Activated CD8-positive, alpha-beta memory T cell treated with anti-CD3 and anti-CD28 coated beads for 1 hour (primary cell): ENCODE measurements at regions not wholly inside any gene's neighbourhood (a gene's known extent, or its start where the extent isn't known, plus 50 kb on each side); places are given as distances from the start of the nearest gene placed in this dataset.

Experiments
- DNase-seq, 2 donors: peaks; one replicate each; pipeline ENCODE4 v3.0.0-alpha.2; 2020; ENCODE audit warnings: low read depth in 1 of 2; ENCODE audit errors: extremely low read depth in 1 of 2

DNA sequence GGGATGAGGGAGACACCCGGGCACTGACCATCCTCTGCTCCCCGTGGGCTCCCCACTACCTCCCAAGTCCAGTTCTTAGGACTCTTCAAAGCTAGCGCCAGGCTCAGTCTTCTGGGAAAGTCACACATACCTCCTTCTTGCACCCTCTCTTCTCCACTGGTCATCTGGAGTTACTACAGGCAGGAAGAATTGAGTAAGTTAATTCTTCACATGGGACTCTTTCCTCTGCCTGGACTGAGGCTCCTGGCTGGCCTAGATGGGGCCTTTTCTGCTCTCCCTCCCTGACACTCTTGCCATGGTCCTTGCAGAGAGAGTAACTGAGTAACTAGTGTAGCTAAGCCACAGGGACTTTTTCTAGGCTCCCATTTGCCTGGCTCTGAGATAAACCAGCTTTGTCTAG, 96.5 kb upstream of the CELF4 start:
- DNase-seq = no peak

DNA sequence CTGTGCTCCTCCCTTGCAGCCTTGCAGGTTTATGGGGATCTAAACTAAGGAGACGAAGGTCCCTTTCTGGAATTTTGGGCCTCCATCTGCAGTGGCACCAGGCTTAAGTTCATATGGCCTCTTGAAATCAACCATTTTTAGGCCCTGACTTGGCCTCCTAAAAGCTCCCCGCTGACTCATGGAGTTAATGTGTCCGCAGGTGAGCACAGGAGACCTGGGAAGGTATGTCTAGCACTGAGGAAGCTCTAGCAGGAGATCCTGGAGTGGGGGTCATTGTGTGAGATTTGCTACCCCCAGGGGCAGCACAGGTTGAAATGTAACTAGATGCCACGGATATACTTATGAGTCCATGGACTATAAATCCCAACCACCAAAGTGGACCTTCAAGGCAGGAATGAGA, 95.9 kb upstream of the CELF4 start:
- no peak for DNase-seq

DNA sequence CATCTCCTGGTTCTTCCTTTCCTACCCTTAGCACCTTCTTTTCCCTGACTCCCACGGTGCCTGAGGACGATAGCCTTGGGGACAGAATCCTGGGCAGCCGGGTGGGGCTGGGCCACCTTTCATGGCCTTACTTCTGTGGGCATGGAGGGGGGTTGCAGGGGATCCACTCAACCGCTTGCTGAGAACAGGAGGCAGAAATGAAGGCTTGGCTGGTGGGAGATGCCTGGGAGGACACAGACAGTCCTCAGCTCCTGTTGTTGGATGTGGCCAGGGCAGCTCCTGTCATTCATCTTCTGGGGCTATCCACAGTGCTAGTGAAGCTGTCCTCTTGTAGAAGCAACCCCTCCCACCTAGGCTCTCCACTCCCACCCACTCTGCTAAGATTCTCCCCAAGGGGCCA, 95.5 kb upstream of the CELF4 start:
- DNase-seq = no peak

DNA sequence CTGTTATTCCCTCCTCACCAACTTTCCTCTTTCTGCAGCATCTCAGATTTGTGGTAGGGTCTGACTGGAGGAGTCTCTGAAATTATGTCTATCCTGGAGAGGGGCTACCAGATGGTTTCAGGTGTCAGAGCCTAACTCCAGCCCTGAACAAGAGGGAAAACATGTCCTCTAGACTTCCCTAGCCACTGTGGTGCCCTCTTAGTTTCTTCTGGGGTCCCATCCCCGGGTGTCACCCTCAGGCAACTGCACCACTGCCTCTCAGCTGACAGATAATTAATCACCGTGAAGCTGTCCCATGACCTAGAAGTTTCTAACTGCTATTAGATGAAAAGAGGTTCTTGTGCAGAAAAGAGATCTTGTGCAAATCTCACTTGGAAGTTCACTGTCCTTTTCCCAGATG, 95.1 kb upstream of the CELF4 start:
- no peak for DNase-seq

DNA sequence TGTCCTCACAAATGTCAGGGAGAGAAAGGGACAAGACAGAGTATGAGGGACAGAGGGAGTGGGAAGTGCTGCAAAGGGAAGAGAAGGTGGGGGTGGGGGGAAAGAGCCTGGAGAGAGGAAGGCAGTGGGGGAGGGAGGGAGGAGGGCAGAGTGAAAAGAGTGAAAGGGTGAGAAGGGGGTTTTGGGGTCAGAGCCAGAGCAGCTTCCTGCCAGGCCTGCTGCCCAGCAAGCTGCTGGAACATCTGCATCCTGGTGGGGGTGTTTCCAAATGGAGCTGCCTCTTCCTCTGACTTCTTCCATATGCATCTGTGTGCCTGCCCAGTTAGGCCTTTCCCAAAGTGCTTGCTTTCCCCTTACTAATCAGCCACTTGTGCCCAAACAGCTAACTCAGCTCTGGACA, 94.3 kb upstream of the CELF4 start:
- DNase-seq = no peak

DNA sequence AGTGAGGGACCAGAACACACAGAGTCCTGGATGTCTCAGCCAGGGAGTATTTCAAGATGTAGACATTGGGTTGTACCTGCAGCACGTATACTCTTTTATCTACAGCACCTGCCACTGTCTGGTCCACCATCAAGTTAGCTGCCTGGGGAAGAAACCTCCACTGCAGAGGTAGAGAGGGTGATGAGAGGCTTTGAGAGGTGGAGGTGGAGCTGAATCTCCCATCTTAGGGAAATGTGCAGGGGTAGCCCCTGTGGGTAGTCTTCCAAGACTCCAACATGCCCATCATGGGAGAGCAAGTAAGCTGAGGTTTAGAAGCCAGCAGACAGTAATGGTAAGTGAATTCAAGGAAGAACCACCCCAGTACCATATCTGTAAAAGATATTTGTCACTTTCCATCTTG, 93.3 kb upstream of the CELF4 start:
- no peak for DNase-seq

DNA sequence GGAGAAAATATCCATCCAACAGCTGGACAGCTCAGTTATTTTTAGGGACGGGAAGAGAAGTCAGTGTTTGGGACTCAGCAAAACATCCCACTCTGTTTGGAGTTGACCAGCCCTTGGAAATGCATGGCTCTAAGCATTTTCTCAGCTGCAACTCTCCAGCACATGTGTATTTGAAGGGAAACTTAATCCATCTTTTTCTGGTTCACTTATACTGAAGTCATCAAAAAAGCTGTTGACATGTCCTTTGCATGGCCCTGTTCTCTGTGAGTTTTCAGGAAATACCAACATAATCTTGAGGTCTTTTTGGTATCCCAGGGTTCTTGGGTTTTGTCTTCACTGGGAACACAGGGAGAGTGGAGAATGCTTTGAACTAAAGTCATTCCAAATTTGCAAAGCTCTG, 91.9 kb upstream of the CELF4 start:
- no peak for DNase-seq

DNA sequence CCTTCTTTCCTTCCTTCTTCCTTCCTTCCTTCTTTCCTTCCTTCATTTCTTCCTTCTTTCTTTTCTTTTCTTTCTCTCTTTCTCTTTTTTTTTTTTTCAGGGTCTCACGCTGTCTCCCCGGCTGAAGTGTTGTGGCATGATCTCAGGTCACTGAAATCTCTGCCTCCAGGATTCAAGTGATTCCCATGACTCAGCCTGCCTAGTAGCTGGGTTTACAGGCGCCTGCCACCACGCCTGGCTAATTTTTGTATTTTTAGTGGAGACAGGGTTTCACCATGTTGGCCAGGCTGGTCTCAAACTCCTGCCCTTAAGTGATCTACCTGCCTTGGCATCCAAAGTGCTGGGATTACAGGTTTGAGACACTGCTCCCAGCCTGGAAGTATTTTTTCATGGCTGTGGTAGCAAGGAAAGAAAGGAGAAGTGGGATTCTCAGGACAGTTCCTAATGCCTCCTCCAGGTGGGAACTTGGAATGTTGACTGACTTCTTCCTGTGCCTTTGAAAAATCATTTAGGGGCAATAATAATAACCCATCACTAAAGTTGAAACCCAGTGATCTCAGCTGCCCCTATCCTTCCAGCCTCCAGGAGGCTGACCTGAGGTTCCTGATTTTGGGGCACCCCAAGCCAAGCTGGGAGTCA, 89.3 kb upstream of the CELF4 start:
- no peak for DNase-seq

DNA sequence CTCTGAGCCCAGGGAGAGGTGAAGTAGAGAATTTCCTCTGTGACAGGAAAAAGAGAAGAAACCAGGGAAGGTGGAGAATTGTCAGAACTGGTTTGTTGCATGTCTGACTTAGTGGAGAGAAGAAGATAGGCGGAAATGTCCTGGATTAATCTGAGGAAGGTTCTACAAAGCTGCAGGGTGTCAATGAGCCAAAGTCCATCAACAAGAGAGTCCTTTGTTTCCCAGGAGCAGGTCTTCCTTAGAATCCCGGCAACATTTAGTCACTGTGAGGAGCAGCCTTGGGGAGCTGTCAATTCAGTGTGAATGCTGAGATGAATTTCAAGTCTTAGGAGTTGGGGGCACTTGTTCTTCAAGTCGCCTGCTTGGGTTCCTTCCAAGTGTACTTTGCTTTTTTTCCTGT, 88.4 kb upstream of the CELF4 start:
- DNase-seq = no peak

DNA sequence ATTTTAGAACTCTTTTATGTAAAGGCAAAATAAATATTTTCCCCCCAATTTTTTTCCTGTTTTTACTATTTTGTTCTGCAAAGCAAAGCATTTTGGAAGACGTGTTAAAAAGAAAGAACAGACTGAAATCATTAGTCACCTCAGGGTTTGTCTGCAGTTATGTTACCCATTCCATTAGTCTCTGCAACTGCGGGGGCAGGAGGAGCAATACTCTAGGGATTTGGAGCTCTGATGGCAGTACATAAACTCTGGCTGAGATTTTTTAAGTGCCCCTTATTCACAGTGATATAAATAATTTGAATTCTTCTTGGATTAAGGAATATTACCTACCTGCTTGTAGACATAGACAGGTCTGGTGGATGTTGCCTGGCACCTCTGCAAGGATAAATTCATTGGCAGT, 88.0 kb upstream of the CELF4 start:
- DNase-seq = no peak

DNA sequence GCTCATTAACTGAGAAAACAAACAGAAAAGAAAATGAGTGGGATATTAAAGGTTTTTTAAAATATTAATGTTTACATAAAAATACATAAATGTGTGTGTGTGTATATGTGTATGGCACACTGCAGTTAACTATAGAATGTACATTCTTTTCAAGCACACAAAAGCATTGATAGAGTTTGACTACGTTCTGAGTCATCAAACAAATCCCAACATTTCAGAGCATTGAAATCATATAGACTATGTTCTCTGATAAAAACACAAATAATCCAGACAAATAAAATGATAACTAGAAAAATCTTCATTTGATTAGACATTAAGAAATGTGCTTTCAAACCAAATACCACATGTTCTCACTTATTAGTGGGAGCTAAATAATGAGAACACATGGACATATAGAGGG, 84.3 kb upstream of the CELF4 start:
- no peak for DNase-seq

DNA sequence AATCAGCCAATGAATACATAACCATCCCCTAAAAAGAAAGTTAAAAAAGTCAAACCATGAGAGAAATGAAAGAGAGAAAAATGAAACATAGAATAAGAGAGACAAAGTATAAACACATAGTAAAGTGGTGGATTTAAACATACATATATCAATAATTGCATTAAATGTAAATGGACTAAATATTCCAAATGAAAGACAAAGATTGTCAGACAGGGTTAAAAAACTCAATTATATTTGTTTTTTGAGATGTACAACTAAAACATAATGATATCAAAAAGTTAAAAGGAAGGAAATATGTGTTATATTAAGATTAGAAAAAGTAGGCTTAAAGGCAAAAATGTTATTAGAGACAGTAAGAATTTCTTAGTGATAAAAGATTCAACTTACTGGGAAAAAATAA, 83.8 kb upstream of the CELF4 start:
- DNase-seq = no peak

DNA sequence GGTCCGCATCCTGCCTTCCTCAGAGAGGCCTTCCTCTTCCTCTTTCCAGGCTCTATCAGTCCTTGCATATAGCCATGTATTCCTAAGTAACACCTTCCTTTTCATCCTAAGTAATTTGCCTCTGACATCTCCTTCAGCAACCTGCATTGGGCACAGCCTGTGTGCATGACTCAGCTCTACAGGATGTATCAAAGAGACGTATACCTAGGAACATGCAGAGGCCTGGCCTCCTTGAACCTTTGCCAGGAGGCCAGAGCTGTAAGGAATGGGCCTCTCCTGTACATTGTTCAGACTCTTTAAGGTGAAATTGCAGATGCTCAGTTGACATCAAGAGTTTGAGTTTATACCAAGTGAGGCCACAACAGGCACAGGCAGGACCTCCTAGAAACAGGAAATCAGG, 76.0 kb upstream of the CELF4 start:
- DNase-seq = no peak

DNA sequence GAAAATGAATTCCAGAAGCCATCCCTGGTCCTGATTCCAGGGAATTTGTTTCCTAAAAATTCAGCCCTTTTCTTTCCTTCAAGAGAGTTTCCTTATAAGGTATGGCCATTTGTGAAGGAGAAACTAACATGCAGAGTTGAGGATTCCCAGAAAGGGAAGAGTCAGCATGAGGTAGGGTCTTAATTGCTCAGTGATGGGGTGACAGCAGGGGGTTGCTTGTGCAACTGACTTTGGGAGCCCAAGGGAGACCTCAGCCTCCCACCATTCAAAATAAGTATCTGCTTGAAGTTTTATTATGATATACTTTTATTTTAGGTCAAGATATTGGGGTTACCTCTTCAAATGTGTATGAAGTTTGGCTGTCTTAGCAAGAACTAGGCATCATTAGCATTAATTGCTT, 74.9 kb upstream of the CELF4 start:
- no peak for DNase-seq

DNA sequence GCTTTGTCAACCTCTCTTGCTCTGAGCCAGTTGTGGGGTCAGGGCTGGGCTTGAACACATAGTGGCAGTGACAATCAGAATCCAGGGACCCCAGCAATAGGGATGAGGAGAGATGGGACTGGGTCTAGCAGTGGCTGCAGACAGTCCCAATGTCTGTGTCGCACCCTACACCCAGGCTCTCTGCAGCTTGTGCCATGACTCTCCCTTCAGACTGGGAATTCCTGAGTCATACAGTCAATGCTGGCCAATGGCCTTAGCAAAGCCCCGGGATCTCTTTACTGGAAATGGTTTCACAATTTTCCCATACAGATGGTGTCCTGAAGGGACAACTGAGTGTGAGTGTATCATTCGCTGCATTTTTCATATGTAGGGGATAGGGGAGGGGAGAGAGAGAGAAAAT, 74.2 kb upstream of the CELF4 start:
- no peak for DNase-seq

DNA sequence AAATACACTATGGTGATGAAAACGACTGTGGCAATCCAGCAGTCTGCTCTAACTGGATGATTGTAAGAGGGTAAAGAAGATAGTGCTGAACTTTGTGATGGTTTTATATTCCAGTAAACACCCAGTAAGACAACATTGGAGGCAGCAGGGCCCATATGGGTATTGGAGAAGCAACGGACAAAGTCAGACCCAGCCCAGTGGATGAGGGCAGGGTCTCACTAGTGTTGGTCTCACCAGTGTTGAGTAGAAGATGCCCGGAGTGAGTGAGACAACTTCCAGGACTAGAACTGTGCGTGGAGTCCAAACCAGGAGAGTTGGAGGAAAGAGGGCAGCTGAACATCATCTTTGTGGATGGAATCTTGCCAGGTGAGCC, 71.9 kb upstream of the CELF4 start:
- no peak for DNase-seq

DNA sequence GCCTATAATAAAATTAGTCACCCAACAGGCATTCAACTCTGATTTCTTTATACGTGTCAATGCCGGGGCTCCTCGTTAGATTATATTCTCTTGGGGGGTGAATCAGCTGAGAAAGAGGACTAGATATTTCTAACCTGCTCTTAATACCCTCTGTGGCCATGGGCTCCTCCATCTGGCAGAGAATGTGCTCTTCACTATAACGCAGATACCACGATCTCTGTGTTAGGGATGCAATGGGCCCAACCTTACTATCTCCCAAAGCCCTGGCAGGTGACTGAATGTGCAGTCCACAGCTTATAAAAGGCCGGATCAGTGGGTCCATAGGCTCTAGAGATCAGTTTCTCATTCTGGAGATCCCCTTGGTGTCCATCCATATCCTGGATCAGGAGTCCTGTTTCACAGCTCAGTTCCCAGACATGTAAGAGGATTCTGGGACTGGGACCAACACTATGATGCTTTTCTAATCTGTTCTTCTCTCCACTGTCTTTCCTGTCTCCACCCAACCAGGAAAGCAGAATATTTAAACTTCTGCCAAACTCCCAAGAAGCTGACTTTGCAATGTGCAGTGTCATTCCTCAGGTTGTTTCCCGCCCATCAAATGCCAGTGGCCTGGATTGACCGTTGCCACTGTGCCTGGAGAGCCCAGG, 71.4 kb upstream of the CELF4 start:
- no peak for DNase-seq

DNA sequence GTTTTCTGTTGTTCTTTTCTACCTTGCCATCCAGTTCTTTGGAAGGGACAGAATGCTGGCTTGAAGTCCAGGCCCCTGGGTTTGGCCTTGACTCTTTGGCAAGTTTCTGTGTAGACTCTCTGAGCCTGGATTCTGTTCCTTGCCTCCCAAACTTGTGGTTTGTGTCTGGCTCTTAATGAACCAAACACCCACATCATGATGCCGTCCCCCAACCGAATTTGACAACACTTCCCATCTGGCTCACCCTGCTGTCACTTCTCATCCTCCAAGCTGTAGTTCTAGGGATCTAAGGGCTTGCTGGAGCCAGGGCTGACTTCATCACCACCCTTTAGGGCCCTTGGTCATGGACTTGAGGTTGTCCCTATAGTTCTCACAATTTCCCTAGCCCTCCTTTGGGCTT, 68.9 kb upstream of the CELF4 start:
- DNase-seq = no peak

DNA sequence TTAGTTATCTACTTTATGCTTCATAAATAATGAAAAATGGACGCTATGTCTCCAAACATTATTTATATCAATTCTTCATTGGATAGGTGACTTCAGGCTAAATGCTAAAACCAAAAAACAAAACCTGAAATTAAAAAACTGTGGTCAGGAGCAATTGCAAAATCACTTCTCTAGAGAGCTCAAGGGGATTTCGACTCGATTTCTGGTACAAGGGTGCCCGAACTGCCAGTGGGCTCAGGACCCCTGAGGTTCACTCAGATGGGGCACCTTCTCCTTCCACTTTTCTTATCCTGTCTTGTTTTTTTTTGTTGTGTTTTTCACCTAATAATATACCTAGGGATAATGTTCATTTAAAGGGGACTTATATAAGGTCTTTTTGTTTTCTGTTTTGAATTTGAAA, 65.8 kb upstream of the CELF4 start:
- DNase-seq = no peak

DNA sequence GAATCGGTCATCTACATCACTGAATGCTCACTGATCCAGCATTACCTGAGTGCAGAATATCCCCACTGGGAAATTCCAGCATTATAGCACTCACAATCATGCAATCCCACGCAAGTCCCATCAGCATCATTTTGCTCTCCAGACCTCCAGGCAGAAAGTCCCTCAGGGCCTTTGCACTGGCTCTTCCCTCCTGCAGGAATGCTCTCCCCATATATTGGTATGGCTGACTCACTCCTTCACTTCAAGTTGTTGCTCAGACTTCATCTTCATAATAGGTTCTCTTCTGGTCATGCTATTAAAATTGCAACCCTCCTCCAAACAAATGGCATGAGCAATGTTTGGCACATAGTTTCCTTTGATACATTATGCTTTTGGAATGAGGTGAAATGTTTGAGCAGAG, 64.7 kb upstream of the CELF4 start:
- DNase-seq = no peak

DNA sequence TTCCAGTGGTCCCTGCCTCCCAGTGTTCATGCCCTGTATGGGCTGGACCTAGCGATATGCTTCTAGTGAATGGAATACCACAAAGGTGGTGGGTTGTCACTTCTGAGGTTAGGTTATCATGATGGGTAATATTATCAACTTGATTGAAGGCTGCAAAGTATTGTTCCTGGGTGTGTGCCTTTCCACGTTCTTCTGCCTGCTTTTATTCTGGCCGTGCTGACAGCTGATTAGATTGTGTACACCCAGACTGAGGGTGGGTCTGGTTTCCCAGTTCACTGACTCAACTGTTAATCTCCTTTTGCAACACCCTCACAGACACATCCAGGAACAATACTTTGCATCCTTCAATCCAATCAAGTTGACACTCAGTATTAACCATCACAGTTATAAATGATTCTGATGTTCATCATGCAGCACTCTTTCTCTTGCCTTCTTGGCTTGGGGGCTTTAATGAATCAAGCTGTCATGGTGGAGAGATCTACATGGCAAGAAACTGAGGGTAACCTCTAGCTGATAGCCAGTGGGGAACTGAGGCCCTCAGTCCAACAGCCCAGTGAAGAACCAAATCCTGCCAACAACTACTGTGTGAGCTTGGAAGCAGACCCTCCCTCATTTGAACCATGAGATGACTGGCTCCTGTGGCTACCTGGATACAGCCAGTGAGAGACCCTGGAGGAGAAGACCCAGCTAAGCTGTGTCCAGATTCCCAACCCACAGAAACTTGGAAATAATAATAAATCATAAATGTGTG, 63.0 kb upstream of the CELF4 start:
- no peak for DNase-seq

DNA sequence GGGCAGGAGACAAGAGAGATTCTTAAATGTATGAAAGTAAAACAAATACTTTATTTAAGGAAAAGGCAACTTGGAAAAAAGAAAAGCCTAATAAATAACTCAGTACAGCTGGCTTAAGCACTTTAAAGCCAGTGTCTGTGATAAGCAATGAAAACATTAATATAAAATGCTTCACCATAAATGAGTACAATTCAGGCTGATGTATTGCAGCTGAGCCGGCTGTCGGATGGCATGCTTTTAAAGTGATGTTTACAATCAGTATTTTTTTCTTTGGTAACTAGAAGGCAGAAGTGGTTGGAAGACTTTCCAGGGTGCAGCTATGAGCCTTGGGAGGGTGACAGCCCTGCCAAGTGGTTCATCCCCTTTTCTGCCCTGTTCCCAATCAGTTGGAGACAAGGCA, 58.7 kb upstream of the CELF4 start:
- DNase-seq = no peak

DNA sequence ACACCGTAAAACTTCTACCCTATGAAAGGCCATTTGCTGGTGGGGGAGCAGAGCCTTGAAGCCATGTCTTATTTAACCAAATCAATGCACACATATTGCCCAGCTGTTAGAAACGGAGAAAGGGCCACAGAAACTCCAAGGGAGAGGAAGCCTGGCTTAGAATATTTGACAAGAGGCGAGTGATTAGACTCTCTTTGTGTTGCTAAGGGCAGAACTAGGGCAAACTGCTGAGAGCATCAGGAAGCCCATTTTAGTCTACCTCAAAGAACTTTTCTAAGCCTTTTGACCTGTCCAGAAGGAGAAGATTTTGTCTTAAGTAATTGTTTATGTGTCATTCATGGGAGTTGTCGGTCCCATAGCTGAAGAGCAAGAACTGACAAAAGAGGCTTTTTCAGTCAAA, 54.4 kb upstream of the CELF4 start:
- no peak for DNase-seq
